Hepatocyte (in vitro differentiated cells): ENCODE measurements at regions not wholly inside any gene's neighbourhood (a gene's known extent, or its start where the extent isn't known, plus 50 kb on each side); places are given as distances from the start of the nearest gene placed in this dataset.

Source experiments
- EZH2 ChIP-seq: fragments of 200-600 bp; sonication (generic); IDR thresholded peaks from 2 replicates; pipeline ENCODE4 v1.6.1; 2016; ENCODE audit warnings: antibody characterized with exemption, mild to moderate bottlenecking, borderline replicate concordance
- EZH2phosphoT487 ChIP-seq: fragments of 200-600 bp; sonication (generic); IDR thresholded peaks from one replicate; pipeline ENCODE4 v1.6.1; 2018; ENCODE audit warnings: antibody characterized with exemption, mild to moderate bottlenecking, low read depth, moderate library complexity; ENCODE audit not compliant: unreplicated experiment, severe bottlenecking
- TF ChIP-seq, protein P1 (sequence below): fragments of 200-600 bp; sonication (generic); IDR thresholded peaks from 2 replicates; pipeline ENCODE4 v1.5.1; 2016; ENCODE audit warnings: antibody characterized with exemption, mild to moderate bottlenecking; ENCODE audit not compliant: poor library complexity

DNA sequence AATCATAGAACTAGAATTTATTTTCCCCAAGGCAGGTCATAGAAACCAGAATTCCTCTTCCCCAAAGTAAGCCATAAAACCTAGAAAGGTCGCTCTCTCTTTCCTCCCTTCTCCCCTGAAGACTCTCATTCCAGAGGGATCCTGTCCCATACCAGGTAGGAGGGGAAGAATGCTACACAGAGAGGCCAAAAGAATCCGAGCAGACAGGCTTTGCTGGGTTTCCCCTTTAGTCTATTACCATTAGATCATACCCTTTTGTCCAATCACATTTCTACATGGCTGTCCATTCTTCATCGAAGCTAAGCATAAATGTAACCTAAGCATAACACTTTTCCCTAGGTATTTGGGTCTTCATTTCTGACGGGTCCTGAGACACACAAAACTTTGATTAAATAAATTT lies 204.5 kb downstream of the SPTSSA start:
- TF ChIP-seq, protein P1, sequence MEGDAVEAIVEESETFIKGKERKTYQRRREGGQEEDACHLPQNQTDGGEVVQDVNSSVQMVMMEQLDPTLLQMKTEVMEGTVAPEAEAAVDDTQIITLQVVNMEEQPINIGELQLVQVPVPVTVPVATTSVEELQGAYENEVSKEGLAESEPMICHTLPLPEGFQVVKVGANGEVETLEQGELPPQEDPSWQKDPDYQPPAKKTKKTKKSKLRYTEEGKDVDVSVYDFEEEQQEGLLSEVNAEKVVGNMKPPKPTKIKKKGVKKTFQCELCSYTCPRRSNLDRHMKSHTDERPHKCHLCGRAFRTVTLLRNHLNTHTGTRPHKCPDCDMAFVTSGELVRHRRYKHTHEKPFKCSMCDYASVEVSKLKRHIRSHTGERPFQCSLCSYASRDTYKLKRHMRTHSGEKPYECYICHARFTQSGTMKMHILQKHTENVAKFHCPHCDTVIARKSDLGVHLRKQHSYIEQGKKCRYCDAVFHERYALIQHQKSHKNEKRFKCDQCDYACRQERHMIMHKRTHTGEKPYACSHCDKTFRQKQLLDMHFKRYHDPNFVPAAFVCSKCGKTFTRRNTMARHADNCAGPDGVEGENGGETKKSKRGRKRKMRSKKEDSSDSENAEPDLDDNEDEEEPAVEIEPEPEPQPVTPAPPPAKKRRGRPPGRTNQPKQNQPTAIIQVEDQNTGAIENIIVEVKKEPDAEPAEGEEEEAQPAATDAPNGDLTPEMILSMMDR = no peak
- TF ChIP-seq EZH2phosphoT487 = no peak
- TF ChIP-seq EZH2 = no peak
